ENCODE measurements at regions not wholly inside any gene's neighbourhood (a gene's known extent, or its start where the extent isn't known, plus 50 kb on each side); places are given as distances from the start of the nearest gene placed in this dataset.
A peak's percentile ranks its signal among the peaks of the same experiment; 100 is the strongest.
"Not testable (repeated sequence)": the region's sequence is repeated elsewhere in the genome, so short reads cannot be mapped to it uniquely, and the experiment has no call there.

- no peak for DNase-seq
These were observed 195.5 kb downstream of the ANXA1 start for GRCh38 chr9:73347123-73347522.

GRCh38 chr9:73347720-73348119, 196.1 kb downstream of the ANXA1 start:
- DNase-seq = no peak

- DNase-seq = no peak
These were observed 196.8 kb downstream of the ANXA1 start for GRCh38 chr9:73348471-73348870.

GRCh38 chr9:73349476-73349875, 197.8 kb downstream of the ANXA1 start:
- no peak for DNase-seq

GRCh38 chr9:73357607-73358006, 205.9 kb downstream of the ANXA1 start:
- no peak for DNase-seq

GRCh38 chr9:73370053-73370452, 218.4 kb downstream of the ANXA1 start:
- DNase-seq = peak; percentile 0 to 84 (median 42)

- DNase-seq = peak in 1 of 3 experiments; percentile 19
These were observed 220.1 kb downstream of the ANXA1 start for GRCh38 chr9:73371801-73372200.

GRCh38 chr9:73380411-73380810, 228.7 kb downstream of the ANXA1 start:
- DNase-seq = no peak

- DNase-seq = no peak
These were observed 250.7 kb downstream of the ANXA1 start for GRCh38 chr9:73402081-73403028.

GRCh38 chr9:73411494-73411893, 259.8 kb downstream of the ANXA1 start:
- no peak for DNase-seq

GRCh38 chr9:73412874-73413273, 261.2 kb downstream of the ANXA1 start:
- no peak for DNase-seq

- DNase-seq = no peak
These were observed 272.2 kb downstream of the ANXA1 start for GRCh38 chr9:73423891-73424290.

GRCh38 chr9:73426269-73426668, 274.6 kb downstream of the ANXA1 start:
- peak in 2 of 3 experiments; percentile 49 to 90 for DNase-seq

- no peak for DNase-seq
These were observed 283.2 kb downstream of the ANXA1 start for GRCh38 chr9:73434826-73435225.

GRCh38 chr9:73437758-73438157, 286.1 kb downstream of the ANXA1 start:
- no peak for DNase-seq

GRCh38 chr9:73439839-73440238, 288.2 kb downstream of the ANXA1 start:
- DNase-seq = not testable (repeated sequence)

GRCh38 chr9:73441223-73441622, 289.6 kb downstream of the ANXA1 start:
- no peak for DNase-seq

- DNase-seq = no peak
These were observed 290.5 kb downstream of the ANXA1 start for GRCh38 chr9:73441890-73442818.

- DNase-seq = no peak
These were observed 293.2 kb downstream of the ANXA1 start for GRCh38 chr9:73444821-73445220.

- DNase-seq = not testable (repeated sequence)
These were observed 293.7 kb downstream of the ANXA1 start for GRCh38 chr9:73445384-73445783.

- DNase-seq = no peak
These were observed 294.6 kb downstream of the ANXA1 start for GRCh38 chr9:73446306-73446705.

GRCh38 chr9:73451003-73451402, 299.3 kb downstream of the ANXA1 start:
- peak in 1 of 3 experiments; percentile 12 for DNase-seq

- DNase-seq = no peak
These were observed 308.2 kb downstream of the ANXA1 start for GRCh38 chr9:73459817-73460216.

All from NCI-H1417 (cell line).